HPDE6-E6E7 (cell line): ENCODE measurements at regions not wholly inside any gene's neighbourhood (a gene's known extent, or its start where the extent isn't known, plus 50 kb on each side); places are given as distances from the start of the nearest gene placed in this dataset.
"Not testable (repeated sequence)": the region's sequence is repeated elsewhere in the genome, so short reads cannot be mapped to it uniquely, and the experiment has no call there.

Experiments used
- DNase-seq: peaks from one replicate; pipeline ENCODE4 v3.0.0; 2011; ENCODE audit warnings: missing footprints; ENCODE audit errors: extremely low spot score

- DNase-seq = no peak
These were observed 402.0 kb downstream of the LTN1 start for GRCh38 chr21:28590676-28591075.

GRCh38 chr21:28590026-28590425 is 402.7 kb downstream of the LTN1 start:
- DNase-seq = no peak

GRCh38 chr21:28588997-28589396 is 403.7 kb downstream of the LTN1 start:
- DNase-seq = no peak

GRCh38 chr21:28587748-28588147 is 404.9 kb downstream of the LTN1 start:
- no peak for DNase-seq

GRCh38 chr21:28581976-28582375 is 410.7 kb downstream of the LTN1 start:
- no peak for DNase-seq

GRCh38 chr21:28581311-28581731 is 411.4 kb downstream of the LTN1 start:
- not testable (repeated sequence) for DNase-seq

GRCh38 chr21:28580585-28580984 is 412.1 kb downstream of the LTN1 start:
- DNase-seq = no peak

- DNase-seq = no peak
These were observed 412.6 kb downstream of the LTN1 start for GRCh38 chr21:28579986-28580550.

- no peak for DNase-seq
These were observed 424.0 kb downstream of the LTN1 start for GRCh38 chr21:28568692-28569091.

- DNase-seq = not testable (repeated sequence)
These were observed 428.7 kb downstream of the LTN1 start for GRCh38 chr21:28563933-28564332.

- no peak for DNase-seq
These were observed 430.9 kb downstream of the LTN1 start for GRCh38 chr21:28561772-28562171.

- DNase-seq = no peak
These were observed 437.8 kb downstream of the LTN1 start for GRCh38 chr21:28554660-28555475.

- DNase-seq = no peak
These were observed 442.4 kb downstream of the LTN1 start for GRCh38 chr21:28550057-28550825.

GRCh38 chr21:28548291-28548690 is 444.4 kb downstream of the LTN1 start:
- no peak for DNase-seq

GRCh38 chr21:28547766-28548165 is 444.9 kb downstream of the LTN1 start:
- DNase-seq = no peak

- no peak for DNase-seq
These were observed 448.7 kb downstream of the LTN1 start for GRCh38 chr21:28543975-28544374.

GRCh38 chr21:28541371-28542112 is 451.1 kb downstream of the LTN1 start:
- no peak for DNase-seq

GRCh38 chr21:28540514-28540913 is 452.2 kb downstream of the LTN1 start:
- no peak for DNase-seq

- DNase-seq = no peak
These were observed 453.1 kb downstream of the LTN1 start for GRCh38 chr21:28539623-28539988.

GRCh38 chr21:28538987-28539622 is 453.6 kb downstream of the LTN1 start:
- DNase-seq = no peak

GRCh38 chr21:28537371-28538079 is 455.2 kb downstream of the LTN1 start:
- no peak for DNase-seq
